HPDE6-E6E7 (cell line): ENCODE measurements at regions not wholly inside any gene's neighbourhood (a gene's known extent, or its start where the extent isn't known, plus 50 kb on each side); places are given as distances from the start of the nearest gene placed in this dataset.

ENCODE experiments used
- DNase-seq: peaks from one replicate; pipeline ENCODE4 v3.0.0; 2011; ENCODE audit warnings: missing footprints; ENCODE audit errors: extremely low spot score

GRCh38 chr5:169354263-169354662, 53.3 kb upstream of the SLIT3 start:
- no peak for DNase-seq

GRCh38 chr5:169352901-169353300, 52.0 kb upstream of the SLIT3 start:
- DNase-seq: no peak

- DNase-seq: no peak
Observed at GRCh38 chr5:169351721-169352120, 50.8 kb upstream of the SLIT3 start.

- DNase-seq: peak; percentile 94
Observed at GRCh38 chr5:169350759-169351240, 49.9 kb upstream of the SLIT3 start.
